C4-2B (cell line): ENCODE measurements at regions not wholly inside any gene's neighbourhood (a gene's known extent, or its start where the extent isn't known, plus 50 kb on each side); places are given as distances from the start of the nearest gene placed in this dataset.

ENCODE experiments used
- H3K27ac ChIP-seq: fragments of 450-650 bp; 2 replicates; pipeline ENCODE4 v1.5.1; 2017
- CTCF ChIP-seq: fragments of 450-650 bp; conservative IDR thresholded peaks from 2 replicates; pipeline ENCODE4 v1.5.1; 2017; ENCODE audit warnings: mild to moderate bottlenecking
- ZFX ChIP-seq: fragments of 450-650 bp; IDR thresholded peaks from 2 replicates; pipeline ENCODE4 v1.6.1; 2017

- no peak overlapping the region for H3K27ac ChIP-seq
- no peak for TF ChIP-seq CTCF
- no peak for TF ChIP-seq ZFX
These were observed 296.8 kb upstream of the HDAC4 start for GRCh38 chr2:239697399-239698164.

GRCh38 chr2:239696559-239697207 lies 295.9 kb upstream of the HDAC4 start:
- H3K27ac ChIP-seq, result no peak overlapping the region
- TF ChIP-seq CTCF (no peak), ZFX (no peak)

- H3K27ac ChIP-seq, result no peak overlapping the region
- TF ChIP-seq ZFX (no peak), CTCF (no peak)
These were observed 295.0 kb upstream of the HDAC4 start for GRCh38 chr2:239695728-239696240.

GRCh38 chr2:239695106-239695727 lies 294.4 kb upstream of the HDAC4 start:
- no peak overlapping the region for H3K27ac ChIP-seq
- no peak for TF ChIP-seq CTCF
- no peak for TF ChIP-seq ZFX

- no peak overlapping the region for H3K27ac ChIP-seq
- TF ChIP-seq ZFX, result no peak
- TF ChIP-seq CTCF, result no peak
These were observed 293.7 kb upstream of the HDAC4 start for GRCh38 chr2:239694487-239694886.

- TF ChIP-seq CTCF (no peak), ZFX (no peak)
- no peak overlapping the region for H3K27ac ChIP-seq
These were observed 293.1 kb upstream of the HDAC4 start for GRCh38 chr2:239693761-239694415.
